GM19193 (cell line): ENCODE measurements at regions not wholly inside any gene's neighbourhood (a gene's known extent, or its start where the extent isn't known, plus 50 kb on each side); places are given as distances from the start of the nearest gene placed in this dataset.

Experiments used
- POLR2A ChIP-seq: IDR thresholded peaks from 4 replicates; pipeline ENCODE4 v1.6.1; 2011; ENCODE audit not compliant: insufficient read depth, insufficient read length; ENCODE audit errors: extremely low read depth

DNA sequence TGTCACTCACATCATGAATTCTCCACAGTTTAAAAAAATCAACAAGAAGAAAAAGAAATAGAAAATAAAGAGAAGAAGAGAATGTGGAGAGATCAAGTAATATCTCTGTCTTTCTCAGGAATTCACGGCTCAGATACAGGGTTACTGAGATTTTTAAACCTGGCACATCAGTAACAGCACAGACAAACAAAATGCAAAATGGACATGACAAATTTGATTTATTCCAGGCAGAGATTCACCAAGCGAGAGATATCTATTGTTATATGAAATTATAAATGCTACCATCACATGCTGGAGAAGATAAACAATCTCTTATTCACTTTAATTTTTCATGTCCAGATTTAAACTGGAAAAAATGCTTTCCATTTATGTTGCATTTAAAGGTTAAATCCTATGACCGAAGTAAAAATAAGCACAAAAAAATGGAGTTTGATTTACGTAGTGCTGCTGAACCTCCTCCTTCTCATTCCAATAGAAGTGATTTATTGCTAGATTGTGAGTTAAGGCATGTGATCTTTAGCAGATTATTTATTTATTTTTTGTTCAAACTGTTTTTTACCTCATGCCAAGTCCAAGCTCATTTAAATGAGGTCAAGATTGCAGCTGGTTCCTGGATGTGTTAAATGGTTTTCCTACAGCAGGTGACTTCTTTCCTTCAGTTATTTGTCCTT is 926.4 kb downstream of the MAT2B start:
- no peak for TF ChIP-seq POLR2A

DNA sequence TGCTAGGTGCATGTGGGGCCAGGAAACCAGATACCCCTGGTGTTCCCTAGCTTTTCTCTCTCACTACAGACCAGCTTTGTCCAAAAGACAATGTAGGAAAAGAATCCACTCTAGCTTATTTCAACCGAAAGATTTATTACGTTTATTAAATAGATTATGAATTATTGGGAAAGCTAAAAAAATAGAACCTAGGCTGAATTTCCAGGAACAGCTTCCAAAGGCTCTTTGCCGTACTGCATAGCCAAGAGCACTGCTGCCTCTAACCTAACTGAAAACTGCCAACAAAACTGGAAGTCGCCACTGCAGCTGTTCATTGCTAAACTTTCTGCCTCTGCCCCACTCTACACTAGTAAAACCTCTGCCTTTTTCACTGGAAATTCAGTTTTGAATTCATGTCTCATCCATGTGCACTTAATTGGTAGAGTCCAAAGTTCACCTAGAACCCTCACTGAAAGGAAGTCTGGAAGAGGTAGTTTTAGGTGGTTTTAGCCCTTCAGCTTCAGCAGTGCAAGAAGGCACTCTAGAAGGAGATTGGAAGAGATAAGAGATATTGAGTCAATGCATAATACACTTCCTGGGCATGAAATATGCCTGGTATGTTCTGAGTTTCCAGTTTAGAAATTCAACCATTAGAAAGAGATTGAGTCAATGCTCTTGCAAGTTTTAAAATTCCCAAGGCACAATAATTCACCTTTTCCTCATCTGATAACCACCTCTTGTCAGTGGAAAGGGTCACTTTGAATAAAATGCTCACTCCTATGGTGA is 927.9 kb downstream of the MAT2B start:
- TF ChIP-seq POLR2A: no peak

DNA sequence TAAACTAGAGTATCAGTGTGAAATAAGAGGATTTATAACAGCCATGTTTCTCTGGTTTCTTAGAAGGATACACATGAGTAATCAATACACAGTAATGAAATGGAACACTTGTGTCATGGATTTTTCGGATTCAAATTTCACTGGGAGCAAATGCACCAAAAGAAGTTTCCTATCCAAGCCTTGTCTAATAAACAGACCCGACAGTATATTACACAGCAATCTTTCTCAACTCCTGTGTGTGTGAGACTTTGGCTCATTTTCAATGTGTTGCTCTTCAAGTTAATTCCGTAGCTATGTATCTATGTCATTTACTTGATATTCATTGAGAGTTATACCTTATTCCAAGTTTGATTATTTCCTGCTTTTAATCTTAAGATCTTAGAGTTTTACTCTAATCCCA is 930.2 kb downstream of the MAT2B start:
- TF ChIP-seq POLR2A: no peak

GRCh38 chr5:164439799-164440198 is 934.4 kb downstream of the MAT2B start:
- no peak for TF ChIP-seq POLR2A

DNA sequence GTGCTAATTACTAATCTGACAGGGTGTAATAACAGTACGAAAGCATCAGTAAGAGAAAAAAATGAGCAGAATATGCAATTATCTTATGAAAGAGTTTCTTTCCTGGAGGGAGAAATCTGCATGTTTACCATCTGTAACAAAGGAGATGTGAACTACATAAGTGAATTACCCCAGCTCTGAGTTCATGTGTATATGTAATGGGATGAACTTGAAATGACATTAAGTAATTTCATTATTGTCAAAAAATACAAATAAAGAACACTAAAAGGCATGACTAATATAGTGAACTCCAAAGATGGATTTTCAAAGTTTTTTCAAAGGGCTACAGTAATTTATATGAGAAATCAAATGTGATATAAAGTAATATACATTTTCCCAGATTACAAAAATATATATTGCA is 944.0 kb downstream of the MAT2B start:
- TF ChIP-seq POLR2A: no peak

DNA sequence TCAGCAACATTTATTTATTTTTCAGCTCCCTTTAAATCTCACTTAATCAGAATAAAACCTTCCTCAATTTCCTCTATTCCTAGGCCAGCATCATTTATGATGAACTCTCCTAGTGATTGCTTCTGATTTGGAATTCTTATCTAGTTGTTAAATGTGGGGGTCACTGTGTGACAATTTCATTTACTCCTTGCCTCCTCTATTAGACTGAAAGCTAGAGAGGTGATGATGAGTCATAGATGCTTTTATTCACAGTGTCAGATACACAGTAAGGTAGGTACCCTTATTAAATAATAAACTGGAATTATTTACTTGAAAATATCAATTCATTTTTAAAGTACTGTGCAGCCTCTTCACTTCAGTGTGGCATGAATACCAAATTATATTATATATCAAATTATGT is 960.6 kb downstream of the MAT2B start:
- TF ChIP-seq POLR2A: no peak

- TF ChIP-seq POLR2A: no peak
Observed at GRCh38 chr5:164470312-164470711, 964.9 kb downstream of the MAT2B start.

DNA sequence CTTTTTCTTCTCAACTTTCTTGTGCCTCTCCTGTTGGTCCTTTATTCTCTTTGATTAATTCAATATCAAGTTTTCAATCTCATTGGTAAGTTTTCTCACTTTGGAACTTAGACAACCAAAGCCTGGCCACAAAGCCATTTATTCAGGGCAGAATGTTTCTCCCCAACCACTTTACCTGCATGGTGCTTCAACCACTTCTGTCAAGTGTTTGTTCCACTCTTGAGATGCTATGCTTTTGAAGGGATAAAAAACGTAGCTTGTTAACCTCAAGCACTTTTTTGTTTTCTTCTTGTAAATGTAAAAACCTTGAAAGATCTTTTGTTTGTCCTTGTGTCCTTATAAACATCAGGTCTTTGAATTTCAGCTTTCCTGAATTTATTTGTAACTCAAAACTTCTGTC is 966.7 kb downstream of the MAT2B start:
- TF ChIP-seq POLR2A: no peak

DNA sequence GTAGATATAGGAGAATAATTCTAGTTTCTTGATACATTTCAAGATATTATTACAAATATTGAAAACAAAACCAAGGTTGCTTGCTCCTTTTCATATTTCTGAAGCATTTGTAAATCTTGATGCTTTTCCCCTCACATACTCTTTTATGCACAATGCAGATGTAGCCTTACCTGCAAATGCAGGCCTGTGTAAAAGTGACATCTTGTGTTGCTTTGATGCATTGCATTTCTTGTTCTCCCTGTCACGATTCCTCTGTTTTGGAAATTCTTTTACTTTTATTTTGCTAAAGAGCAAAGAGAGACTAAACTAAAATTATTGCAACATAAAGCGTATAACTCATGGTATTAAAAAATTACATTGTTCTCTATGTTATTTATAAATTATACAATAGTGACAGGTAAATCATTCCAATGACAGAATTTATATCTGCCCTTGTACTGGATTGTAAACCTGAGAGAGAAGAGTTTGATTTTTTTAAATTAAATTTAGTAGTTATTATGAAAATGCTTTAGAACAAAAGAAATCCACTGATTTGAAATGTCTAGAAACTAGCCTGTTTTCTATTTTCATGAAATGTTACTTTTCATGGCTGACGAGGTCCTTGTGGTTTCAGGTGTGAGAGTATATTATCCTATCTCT is 970.0 kb downstream of the MAT2B start:
- no peak for TF ChIP-seq POLR2A

- TF ChIP-seq POLR2A: no peak
Observed at GRCh38 chr5:164481270-164481669, 975.9 kb downstream of the MAT2B start.

DNA sequence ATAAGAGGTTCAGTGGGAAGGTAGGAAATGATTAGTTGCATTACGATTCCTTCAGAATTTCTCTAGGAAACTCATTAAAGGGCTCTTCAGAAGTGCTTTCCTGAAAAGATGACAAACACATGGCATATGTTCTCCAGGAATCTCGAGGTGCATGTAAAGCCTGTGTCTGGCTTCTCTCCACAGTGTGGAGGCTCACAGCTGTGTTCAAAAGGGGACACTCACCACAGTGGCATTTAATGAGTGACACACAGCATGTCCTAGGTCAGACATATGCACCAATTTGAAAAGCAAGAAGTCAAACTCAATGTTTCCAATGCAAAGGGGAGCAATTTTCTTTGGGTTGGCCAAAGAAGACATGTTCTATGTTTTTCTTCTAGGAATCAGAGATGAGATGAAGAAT is 976.9 kb downstream of the MAT2B start:
- TF ChIP-seq POLR2A: no peak

- TF ChIP-seq POLR2A: no peak
Observed at GRCh38 chr5:164484948-164485347, 979.5 kb downstream of the MAT2B start.

DNA sequence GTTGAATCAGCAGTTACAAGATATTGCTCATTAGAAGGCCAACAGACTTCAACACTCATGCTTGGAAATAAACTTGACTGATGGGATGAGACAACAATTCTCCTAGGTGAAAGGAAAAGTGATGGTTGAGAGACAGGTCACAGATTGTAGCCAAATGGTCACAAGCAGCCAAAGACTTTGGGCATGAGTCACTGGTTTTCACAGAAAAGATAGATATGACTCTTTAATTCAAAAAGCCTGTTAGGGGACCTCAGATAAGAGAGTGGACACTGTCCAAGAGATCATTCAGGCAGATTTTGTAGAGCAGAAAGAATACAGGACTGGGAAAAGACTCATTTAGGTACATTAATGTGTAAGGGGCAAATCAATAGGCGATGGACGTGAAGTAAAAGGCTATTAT is 982.5 kb downstream of the MAT2B start:
- no peak for TF ChIP-seq POLR2A

DNA sequence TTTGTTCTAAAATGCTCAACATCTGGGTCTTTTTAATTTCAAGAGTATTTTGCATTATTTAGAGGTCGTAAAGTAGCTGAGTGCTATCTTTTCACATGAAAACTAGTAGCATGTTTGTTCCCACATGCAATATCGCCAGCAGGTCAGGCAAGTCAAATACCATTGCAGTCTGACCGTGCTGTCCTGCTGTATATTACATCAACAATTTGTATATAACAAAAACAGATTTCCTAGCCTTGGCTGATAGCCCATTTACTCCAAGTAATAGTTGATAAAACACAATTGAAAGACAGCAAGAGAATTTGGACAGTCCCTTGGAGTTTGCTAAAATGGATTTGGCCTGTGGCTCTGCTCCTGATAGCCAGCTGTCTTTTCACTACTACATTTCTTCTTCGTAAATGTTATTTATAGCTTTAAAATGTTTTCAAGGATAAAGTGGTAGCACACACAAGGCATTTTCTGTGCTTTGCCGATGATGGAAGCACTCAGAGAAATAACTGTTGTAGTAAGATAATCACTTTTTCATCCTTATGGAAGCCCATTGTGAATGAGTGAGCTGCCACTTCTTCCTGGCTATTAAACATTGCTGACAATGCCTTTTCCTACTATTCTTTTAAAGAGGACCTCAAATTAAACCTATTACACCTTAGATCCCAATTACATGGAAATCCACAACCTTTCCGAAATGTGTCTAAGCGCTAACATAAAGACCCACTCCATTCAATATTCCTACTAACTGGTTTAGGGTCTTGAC is 992.1 kb downstream of the MAT2B start:
- TF ChIP-seq POLR2A: no peak

DNA sequence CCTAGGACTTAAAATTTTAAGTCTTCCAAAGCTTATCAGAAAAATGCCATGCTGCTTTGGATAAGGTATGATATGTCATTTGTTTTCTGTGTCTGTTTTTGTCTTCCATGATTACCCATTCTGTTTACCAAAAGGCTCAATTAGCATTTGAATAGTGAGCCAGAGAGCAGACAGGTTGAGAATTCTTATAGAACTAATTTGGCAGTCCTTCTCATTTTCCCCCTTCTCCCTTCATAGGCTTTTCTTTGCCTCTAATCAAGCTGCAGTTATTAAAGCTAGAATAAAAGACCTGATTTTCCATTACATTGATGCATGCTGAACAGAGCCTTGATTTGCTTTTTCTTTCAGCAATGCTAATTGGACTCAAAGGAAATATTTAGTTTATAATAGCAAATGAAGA is 993.0 kb downstream of the MAT2B start:
- TF ChIP-seq POLR2A: no peak
